ENCODE measurements at regions not wholly inside any gene's neighbourhood (a gene's known extent, or its start where the extent isn't known, plus 50 kb on each side); places are given as distances from the start of the nearest gene placed in this dataset.

GRCh38 chr6:86856937-86857563 is 80.3 kb upstream of the HTR1E start:
- H3K36me3 Mint-ChIP-seq (ENCODE audit: low read depth), result no peaks in the 10 kb centered on the region
- no peaks in the 10 kb centered on the region for H3K9me3 Mint-ChIP-seq
- no peaks in the 10 kb centered on the region for H3K4me1 Mint-ChIP-seq
- H3K27me3 Mint-ChIP-seq (ENCODE audit: low read depth), result no peaks in the 10 kb centered on the region
- no peak overlapping the region for H3K27ac Mint-ChIP-seq
- no peak overlapping the region for H3K4me3 Mint-ChIP-seq
- peak; percentile 58 to 79 (median 68) for TF ChIP-seq CTCF (IDR thresholded peaks at IDR 0.05; ENCODE audit: unreplicated experiment in 3 of 3)

DNA sequence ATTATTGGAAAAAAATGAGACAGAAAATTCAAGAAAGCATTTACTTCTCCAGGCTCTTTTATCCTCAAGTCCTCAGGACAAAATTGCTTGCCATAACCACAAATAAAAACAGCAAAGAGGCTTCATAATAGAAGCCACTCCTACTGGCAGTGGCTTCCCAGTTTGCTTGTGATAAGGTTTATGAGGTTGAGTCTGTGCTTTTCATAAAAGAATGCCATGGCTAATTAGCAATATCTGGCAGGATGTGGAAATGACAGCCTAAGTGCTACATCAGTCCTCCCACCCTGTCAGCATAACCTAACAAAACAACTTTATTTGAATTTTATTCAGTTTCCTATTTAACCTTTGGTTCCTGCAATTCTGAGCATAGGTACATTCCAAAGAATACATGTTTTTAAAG is 80.9 kb upstream of the HTR1E start:
- Mint-ChIP-seq H3K9me3 (no peaks in the 10 kb centered on the region), H3K4me3 (no peak overlapping the region), H3K4me1 (no peaks in the 10 kb centered on the region), H3K27me3 (ENCODE audit: low read depth) (no peaks in the 10 kb centered on the region), H3K36me3 (ENCODE audit: low read depth) (no peaks in the 10 kb centered on the region), H3K27ac (no peak overlapping the region)
- no peak for TF ChIP-seq CTCF (IDR thresholded peaks at IDR 0.05; ENCODE audit: unreplicated experiment in 3 of 3)

- H3K4me1 Mint-ChIP-seq, result no peaks in the 10 kb centered on the region
- no peak overlapping the region for H3K4me3 Mint-ChIP-seq
- H3K36me3 Mint-ChIP-seq (ENCODE audit: low read depth), result no peaks in the 10 kb centered on the region
- peak overlapping the region in 2 of 3 experiments; percentile 56 to 71 for H3K27ac Mint-ChIP-seq
- H3K9me3 Mint-ChIP-seq, result peaks cover 2% of the 10 kb centered on the region
- no peak for TF ChIP-seq CTCF (IDR thresholded peaks at IDR 0.05; ENCODE audit: unreplicated experiment in 3 of 3)
- no peaks in the 10 kb centered on the region for H3K27me3 Mint-ChIP-seq (ENCODE audit: low read depth)
Measured at GRCh38 chr6:86848986-86849385, 88.3 kb upstream of the HTR1E start.

DNA sequence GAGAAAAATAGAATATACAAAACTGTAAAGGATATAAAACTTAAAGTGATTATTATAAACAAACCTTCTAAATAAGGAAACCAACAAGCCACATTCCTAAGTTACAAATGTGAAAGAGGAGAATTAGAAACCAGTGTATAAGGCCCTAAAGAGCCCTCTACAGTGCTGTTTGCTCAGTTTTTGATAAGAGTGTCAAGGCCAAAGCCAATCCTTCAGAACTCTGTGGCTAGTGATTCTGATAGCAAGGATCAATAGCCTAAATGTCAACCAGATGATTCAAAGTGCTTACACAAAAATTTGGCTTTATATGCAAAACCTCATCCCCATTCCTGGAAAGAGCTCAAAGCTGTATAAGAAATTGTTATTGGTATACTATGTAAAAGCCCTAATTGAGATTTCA is 104.6 kb upstream of the HTR1E start:
- H3K9me3 Mint-ChIP-seq, result no peaks in the 10 kb centered on the region

GRCh38 chr6:86825436-86825835 is 111.9 kb upstream of the HTR1E start:
- H3K4me1 Mint-ChIP-seq, result no peaks in the 10 kb centered on the region
- no peak for TF ChIP-seq CTCF (IDR thresholded peaks at IDR 0.05; ENCODE audit: unreplicated experiment in 3 of 3)

More for the DNA sequence above, 104.6 kb upstream of the HTR1E start:
- no peak for TF ChIP-seq CTCF (IDR thresholded peaks at IDR 0.05; ENCODE audit: unreplicated experiment in 3 of 3)
- no peak overlapping the region for H3K27ac Mint-ChIP-seq
- no peaks in the 10 kb centered on the region for H3K36me3 Mint-ChIP-seq (ENCODE audit: low read depth)
- H3K4me3 Mint-ChIP-seq, result no peak overlapping the region
- H3K27me3 Mint-ChIP-seq (ENCODE audit: low read depth), result no peaks in the 10 kb centered on the region
- no peaks in the 10 kb centered on the region for H3K4me1 Mint-ChIP-seq

GRCh38 chr6:86822747-86823146 is 114.6 kb upstream of the HTR1E start:
- Mint-ChIP-seq H3K27ac (no peak overlapping the region), H3K4me1 (no peaks in the 10 kb centered on the region), H3K4me3 (no peak overlapping the region), H3K27me3 (ENCODE audit: low read depth) (no peaks in the 10 kb centered on the region), H3K9me3 (peaks cover 3% of the 10 kb centered on the region), H3K36me3 (ENCODE audit: low read depth) (no peaks in the 10 kb centered on the region)
- TF ChIP-seq CTCF (IDR thresholded peaks at IDR 0.05; ENCODE audit: unreplicated experiment in 3 of 3), result no peak

More at GRCh38 chr6:86825436-86825835, 111.9 kb upstream of the HTR1E start:
- no peak overlapping the region for H3K27ac Mint-ChIP-seq
- no peaks in the 10 kb centered on the region for H3K27me3 Mint-ChIP-seq (ENCODE audit: low read depth)
- H3K4me3 Mint-ChIP-seq, result no peak overlapping the region
- no peaks in the 10 kb centered on the region for H3K36me3 Mint-ChIP-seq (ENCODE audit: low read depth)
- no peaks in the 10 kb centered on the region for H3K9me3 Mint-ChIP-seq

All from nephron (organoid).